Omental fat pad (tissue), 3 donors: ENCODE measurements at regions not wholly inside any gene's neighbourhood (a gene's known extent, or its start where the extent isn't known, plus 50 kb on each side); places are given as distances from the start of the nearest gene placed in this dataset.

Experiments
- ATAC-seq: fragments of 150-250 bp; one replicate; pipeline ENCODE4 v1.9.1; 2016; ENCODE audit warnings: mild to moderate bottlenecking, moderate library complexity; ENCODE audit not compliant: low FRiP score
- DNase-seq: peaks from one replicate; pipeline ENCODE4 v3.0.0-alpha.2; 2019; ENCODE audit warnings: low spot score
- CTCF ChIP-seq, 3 donors: fragments of 450-650 bp; IDR thresholded peaks; one replicate each; pipeline ENCODE4 v1.5.1; 2016 to 2017; ENCODE audit warnings: antibody characterized with exemption in 3 of 3, mild to moderate bottlenecking in 3 of 3, moderate library complexity in 2 of 3

GRCh38 chr4:180081072-180081471 is 2162.1 kb upstream of the TENM3 start:
- TF ChIP-seq CTCF (IDR thresholded peaks at IDR 0.05): no peak
- no peak for DNase-seq
- no peak for ATAC-seq

GRCh38 chr4:180084561-180084960 is 2158.6 kb upstream of the TENM3 start:
- TF ChIP-seq CTCF (IDR thresholded peaks at IDR 0.05): no peak
- no peak for ATAC-seq
- no peak for DNase-seq

- TF ChIP-seq CTCF (IDR thresholded peaks at IDR 0.05): no peak
- DNase-seq (no peak), ATAC-seq (no peak)
Measured at GRCh38 chr4:180086480-180087190, 2156.6 kb upstream of the TENM3 start.

GRCh38 chr4:180098586-180098985 is 2144.6 kb upstream of the TENM3 start:
- DNase-seq: no peak
- no peak for TF ChIP-seq CTCF (IDR thresholded peaks at IDR 0.05)
- no peak for ATAC-seq

GRCh38 chr4:180099957-180100356 is 2143.2 kb upstream of the TENM3 start:
- ATAC-seq (no peak), DNase-seq (no peak)
- TF ChIP-seq CTCF (IDR thresholded peaks at IDR 0.05): no peak

- no peak for TF ChIP-seq CTCF (IDR thresholded peaks at IDR 0.05)
- ATAC-seq (no peak), DNase-seq (no peak)
Measured at GRCh38 chr4:180100433-180101344, 2142.5 kb upstream of the TENM3 start.
